Gastrocnemius medialis (tissue), 4 donors: ENCODE measurements at regions not wholly inside any gene's neighbourhood (a gene's known extent, or its start where the extent isn't known, plus 50 kb on each side); places are given as distances from the start of the nearest gene placed in this dataset.

ENCODE experiments used
- CTCF ChIP-seq, 5 experiments: fragments of 450-650 bp in 3 of 5; fragments of 200-600 bp in 2 of 5; sonication (generic) in 2 of 5; IDR thresholded peaks in 4 of 5; conservative IDR thresholded peaks in 1 of 5; 1 replicate in 4 of 5; 2 replicates in 1 of 5; pipeline ENCODE4 v1.5.1; 2016 to 2019; ENCODE audit warnings: antibody characterized with exemption in 5 of 5, mild to moderate bottlenecking in 3 of 5, moderate library complexity in 3 of 5
- POLR2A ChIP-seq, 2 donors: fragments of 450-650 bp; IDR thresholded peaks; one replicate each; pipeline ENCODE4 v1.6.1; 2017; ENCODE audit warnings: antibody characterized with exemption in 2 of 2, mild to moderate bottlenecking in 2 of 2, moderate library complexity in 2 of 2

- TF ChIP-seq CTCF (IDR thresholded peaks at IDR 0.05 in 4 of 5, conservative IDR thresholded peaks at IDR 0.05 in 1 of 5) (no peak), POLR2A (IDR thresholded peaks at IDR 0.05) (no peak)
Observed at GRCh38 chr3:56955492-56956111, 104.9 kb upstream of the SPATA12 start.
